MCF 10A (cell line): ENCODE measurements at regions not wholly inside any gene's neighbourhood (a gene's known extent, or its start where the extent isn't known, plus 50 kb on each side); places are given as distances from the start of the nearest gene placed in this dataset.

ENCODE experiments used
- BruUV-seq: library from RNA; stranded (reverse); fragments of 400-500 nt; replicated peaks from 2 replicates; lab custom pipeline; 2021; lab: Mats Ljungman, UMichigan
- CTCF ChIA-PET: fragments of 300-600 bp; sonication (Branson Sonifier 250); formaldehyde crosslinking; extraction: SDS; loops from one replicate; lab custom pipeline; 2021; ENCODE audit warnings: antibody characterized with exemption, inconsistent platforms; lab: Yijun Ruan, JAX
- POLR2A ChIA-PET: fragments of 300-600, 350-650 bp; sonication (Branson Sonifier 250); formaldehyde crosslinking; extraction: SDS; loops from one replicate; lab custom pipeline; 2020; ENCODE audit warnings: antibody characterized with exemption, inconsistent platforms; lab: Yijun Ruan, JAX
- DNase-seq: peaks from one replicate; pipeline ENCODE4 v3.0.0-alpha.2; 2018; ENCODE audit not compliant: unreplicated experiment
- H3K27ac Mint-ChIP-seq: one replicate; pipeline ENCODE4 v1.8.0; 2022; ENCODE audit warnings: mild to moderate bottlenecking, low read depth, mixed read lengths; ENCODE audit not compliant: unreplicated experiment
- H3K27me3 Mint-ChIP-seq: one replicate; pipeline ENCODE4 v1.8.0; 2022; ENCODE audit warnings: mixed read lengths; ENCODE audit not compliant: insufficient read depth, unreplicated experiment
- H3K36me3 Mint-ChIP-seq: one replicate; pipeline ENCODE4 v1.8.0; 2022; ENCODE audit warnings: mild to moderate bottlenecking, moderate library complexity, mixed read lengths; ENCODE audit not compliant: insufficient read depth, unreplicated experiment
- H3K4me1 Mint-ChIP-seq: one replicate; pipeline ENCODE4 v1.8.0; 2022; ENCODE audit warnings: mixed read lengths; ENCODE audit not compliant: insufficient read depth, unreplicated experiment
- H3K4me3 Mint-ChIP-seq: one replicate; pipeline ENCODE4 v1.8.0; 2022; ENCODE audit warnings: mild to moderate bottlenecking, moderate library complexity, mixed read lengths; ENCODE audit not compliant: unreplicated experiment
- H3K9me3 Mint-ChIP-seq: one replicate; pipeline ENCODE4 v1.8.0; 2022; ENCODE audit warnings: mixed read lengths; ENCODE audit not compliant: unreplicated experiment
- CTCF ChIP-seq: fragments of 200-600 bp; IDR thresholded peaks from one replicate; pipeline ENCODE4 v1.8.0; 2022; ENCODE audit warnings: antibody characterized with exemption, mild to moderate bottlenecking; ENCODE audit not compliant: unreplicated experiment
- intact Hi-C: fragments of 100-400 bp; cut with micrococcal nuclease; formaldehyde crosslinking; loops from 2 replicates; pipeline ENCODE4 v1.14.1; 2022

GRCh38 chr2:207284556-207285472 lies 119.1 kb upstream of the KLF7 start:
- no TSS peak for BruUV-seq
- H3K9me3 Mint-ChIP-seq, result no peaks in the 10 kb centered on the region
- no peaks in the 10 kb centered on the region for H3K36me3 Mint-ChIP-seq
- no peak overlapping the region for H3K4me3 Mint-ChIP-seq
- intact Hi-C loops, result no loop called here
- no peak for DNase-seq
- H3K27me3 Mint-ChIP-seq, result no peaks in the 10 kb centered on the region
- no peak overlapping the region for H3K27ac Mint-ChIP-seq
- no peak for TF ChIP-seq CTCF
- peaks cover 10% of the 10 kb centered on the region for H3K4me1 Mint-ChIP-seq
- ChIA-PET CTCF (interaction anchor here (0.6 to 2.4 kb wide), 2 partner anchors 9 to 332 kb away, joined by 3 to 9 read pairs; no protein-coding TSS in a partner anchor), POLR2A (interaction anchor here (0.7 kb wide), 1 partner anchor 369 kb away, joined by 3 read pairs; no protein-coding TSS in a partner anchor)

DNA sequence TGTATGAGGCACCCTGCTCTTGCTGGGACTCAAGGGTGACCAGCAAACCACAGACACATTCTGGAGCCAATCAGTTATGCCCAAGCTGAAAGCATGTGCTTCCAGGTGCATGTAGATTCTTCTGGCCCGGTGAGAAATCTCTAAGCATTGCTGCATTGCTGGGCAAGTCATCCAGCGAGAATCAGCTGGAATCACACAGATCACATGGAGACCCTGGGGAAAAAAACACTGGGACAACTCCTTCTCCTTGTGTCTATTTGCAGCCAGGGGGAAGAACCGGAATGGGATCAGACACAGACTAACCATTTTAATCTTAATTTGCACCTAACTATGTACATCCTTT lies 119.7 kb upstream of the KLF7 start:
- CTCF ChIA-PET, result interaction anchor here (0.9 to 2.4 kb wide), 2 partner anchors 9 to 21 kb away, joined by 4 to 9 read pairs; no protein-coding TSS in a partner anchor
- DNase-seq, result no peak
- TF ChIP-seq CTCF, result no peak

GRCh38 chr2:207286106-207286505 lies 120.4 kb upstream of the KLF7 start:
- POLR2A ChIA-PET, result interaction anchor here (0.7 kb wide), 1 partner anchor 10 kb away, joined by 3 read pairs; no protein-coding TSS in a partner anchor
- H3K4me1 Mint-ChIP-seq, result peaks cover 10% of the 10 kb centered on the region
- no peak overlapping the region for H3K4me3 Mint-ChIP-seq
- CTCF ChIA-PET, result interaction anchor here (0.8 to 2.4 kb wide), 3 partner anchors 10 to 22 kb away, joined by 4 to 9 read pairs (median 5); no protein-coding TSS in a partner anchor
- no peak for DNase-seq
- no peaks in the 10 kb centered on the region for H3K36me3 Mint-ChIP-seq
- H3K27ac Mint-ChIP-seq, result no peak overlapping the region
- no TSS peak for BruUV-seq
- H3K27me3 Mint-ChIP-seq, result no peaks in the 10 kb centered on the region
- intact Hi-C loops, result no loop called here
- no peaks in the 10 kb centered on the region for H3K9me3 Mint-ChIP-seq
- no peak for TF ChIP-seq CTCF

More for the DNA sequence above, 119.7 kb upstream of the KLF7 start:
- H3K9me3 Mint-ChIP-seq, result no peaks in the 10 kb centered on the region
- H3K27me3 Mint-ChIP-seq, result no peaks in the 10 kb centered on the region
- POLR2A ChIA-PET, result interaction anchor here (0.7 kb wide), 2 partner anchors 11 to 369 kb away, joined by 3 read pairs; no protein-coding TSS in a partner anchor
- BruUV-seq, result no TSS peak
- H3K4me3 Mint-ChIP-seq, result no peak overlapping the region
- no peaks in the 10 kb centered on the region for H3K36me3 Mint-ChIP-seq
- H3K4me1 Mint-ChIP-seq, result peaks cover 10% of the 10 kb centered on the region
- no peak overlapping the region for H3K27ac Mint-ChIP-seq
- intact Hi-C loops, result no loop called here

DNA sequence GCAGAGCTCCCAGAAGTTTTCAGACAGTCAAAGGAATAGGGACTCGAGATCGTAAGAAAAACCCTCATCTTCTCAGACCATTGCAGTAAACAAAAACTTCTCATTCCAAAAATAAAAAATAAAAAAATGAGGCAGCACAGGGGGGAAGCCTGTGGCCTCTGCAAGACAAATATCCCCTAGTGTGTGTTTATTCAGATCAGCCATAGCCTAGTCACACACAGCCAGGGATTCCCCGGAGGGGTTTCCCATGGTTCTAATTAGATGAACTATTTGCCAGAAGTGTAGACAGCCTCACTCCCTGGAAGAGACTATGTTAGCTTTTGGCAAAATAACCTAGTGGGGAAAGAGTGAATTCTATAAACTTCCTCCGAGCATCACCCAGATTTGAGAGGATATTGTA lies 122.9 kb upstream of the KLF7 start:
- Mint-ChIP-seq H3K4me3 (no peak overlapping the region), H3K9me3 (no peaks in the 10 kb centered on the region), H3K36me3 (no peaks in the 10 kb centered on the region), H3K27me3 (no peaks in the 10 kb centered on the region), H3K4me1 (peaks cover under 1% of the 10 kb centered on the region), H3K27ac (no peak overlapping the region)
- CTCF ChIA-PET, result interaction anchor here (0.8 to 1.0 kb wide), 2 partner anchors 12 to 27 kb away, joined by 3 to 5 read pairs; no protein-coding TSS in a partner anchor
- DNase-seq, result no peak
- intact Hi-C loops, result no loop called here
- TF ChIP-seq CTCF, result no peak
- BruUV-seq, result no TSS peak
- POLR2A ChIA-PET, result interaction anchor here (1.3 kb wide), 1 partner anchor 10 kb away, joined by 3 read pairs; no protein-coding TSS in a partner anchor
